Adipocyte (in vitro differentiated cells): ENCODE measurements at regions not wholly inside any gene's neighbourhood (a gene's known extent, or its start where the extent isn't known, plus 50 kb on each side); places are given as distances from the start of the nearest gene placed in this dataset.

Experiments
- DNase-seq: peaks from one replicate; pipeline ENCODE4 v3.0.0-alpha.2; 2015; ENCODE audit warnings: low read depth
- H3K27me3 ChIP-seq: replicated peaks from 2 replicates; pipeline ENCODE4 v1.7.0; 2013; ENCODE audit warnings: mild to moderate bottlenecking, low read length, moderate library complexity; ENCODE audit not compliant: control insufficient read depth, insufficient read depth
- H3K36me3 ChIP-seq: 2 replicates; pipeline ENCODE4 v1.7.0; 2013; ENCODE audit warnings: low read length, mild to moderate bottlenecking, moderate library complexity; ENCODE audit not compliant: control insufficient read depth, insufficient read depth, severe bottlenecking
- H3K4me1 ChIP-seq: 2 replicates; pipeline ENCODE4 v1.7.0; 2013; ENCODE audit warnings: mild to moderate bottlenecking, low read length, moderate library complexity; ENCODE audit not compliant: control insufficient read depth, insufficient read depth
- H3K4me3 ChIP-seq: 2 replicates; pipeline ENCODE4 v1.7.0; 2013; ENCODE audit warnings: mild to moderate bottlenecking, low read length, moderate library complexity
- H3K9ac ChIP-seq: 2 replicates; pipeline ENCODE4 v1.7.0; 2013; ENCODE audit warnings: mild to moderate bottlenecking, low read length, moderate library complexity
- H3K9me3 ChIP-seq: 2 replicates; pipeline ENCODE4 v1.7.0; 2013; ENCODE audit warnings: mild to moderate bottlenecking, low read length, moderate library complexity; ENCODE audit not compliant: control insufficient read depth

DNA sequence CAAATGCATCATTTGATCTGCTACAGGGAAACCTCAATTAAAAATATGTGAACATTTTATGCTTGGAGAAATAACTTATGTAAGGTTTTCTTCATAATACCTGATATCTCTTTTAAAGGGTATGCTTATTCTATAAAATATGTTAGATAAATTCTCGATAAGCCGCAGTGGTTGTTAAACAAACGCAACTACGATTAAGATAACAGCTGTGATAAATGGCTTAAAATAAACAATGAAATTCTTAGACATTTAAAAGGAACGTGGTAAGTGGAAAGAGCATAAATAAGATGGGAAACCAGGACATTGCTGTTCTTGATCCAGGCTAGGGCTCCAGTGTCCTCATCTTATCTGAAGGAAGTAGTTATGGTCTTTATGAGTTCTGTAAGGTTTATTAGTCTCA, 415.9 kb downstream of the CD83 start:
- Histone ChIP-seq H3K9ac (no peak overlapping the region), H3K4me1 (no peaks in the 10 kb centered on the region), H3K9me3 (no peaks in the 10 kb centered on the region), H3K4me3 (no peak overlapping the region), H3K36me3 (no peaks in the 10 kb centered on the region), H3K27me3 (no peaks in the 10 kb centered on the region)
- DNase-seq: no peak

DNA sequence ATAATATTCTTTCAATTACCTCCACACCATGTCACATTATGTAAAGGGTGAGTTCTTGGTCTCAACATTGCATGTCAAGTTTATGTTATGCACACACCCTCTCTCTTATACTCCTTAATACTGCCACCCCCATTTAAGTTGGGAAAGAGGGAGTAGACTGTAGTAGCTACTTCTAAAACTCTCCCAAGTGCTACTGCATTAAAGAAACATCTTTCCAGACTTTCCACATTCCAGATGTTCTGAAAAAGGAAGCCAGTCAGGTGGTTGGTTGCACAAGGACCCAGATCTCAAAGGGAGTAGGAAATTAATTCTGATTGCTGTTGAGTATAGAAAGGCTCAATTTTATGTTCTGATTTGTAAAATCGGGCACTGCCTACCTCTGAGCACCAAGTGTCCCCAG, 419.5 kb downstream of the CD83 start:
- no peaks in the 10 kb centered on the region for H3K4me1 ChIP-seq
- no peak overlapping the region for H3K9ac ChIP-seq
- DNase-seq: peak; percentile 44
- no peaks in the 10 kb centered on the region for H3K27me3 ChIP-seq
- no peak overlapping the region for H3K4me3 ChIP-seq
- no peaks in the 10 kb centered on the region for H3K9me3 ChIP-seq
- no peaks in the 10 kb centered on the region for H3K36me3 ChIP-seq

DNA sequence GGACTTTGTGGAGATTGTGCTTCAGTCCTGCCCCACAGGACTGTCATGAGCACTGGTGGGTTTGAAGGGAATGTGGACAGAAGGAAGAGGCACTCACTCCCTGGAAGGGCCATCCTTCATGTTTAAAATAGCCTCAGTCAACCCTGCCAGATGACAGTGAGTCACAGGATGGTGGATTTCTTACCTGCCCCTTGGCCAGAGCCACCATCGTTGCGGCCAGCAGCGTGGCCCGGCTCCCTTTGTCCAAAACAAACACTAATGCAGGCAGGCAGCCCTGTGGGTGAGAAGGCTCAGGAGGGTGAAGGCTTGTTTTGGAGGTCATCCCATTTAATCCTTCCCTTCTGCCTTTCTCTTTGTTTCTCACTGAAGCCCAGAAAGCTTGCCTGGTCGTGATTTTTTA, 422.7 kb downstream of the CD83 start:
- no peaks in the 10 kb centered on the region for H3K36me3 ChIP-seq
- H3K27me3 ChIP-seq: no peaks in the 10 kb centered on the region
- no peaks in the 10 kb centered on the region for H3K9me3 ChIP-seq
- H3K4me1 ChIP-seq: peaks cover 5% of the 10 kb centered on the region
- no peak overlapping the region for H3K4me3 ChIP-seq
- no peak for DNase-seq
- H3K9ac ChIP-seq: no peak overlapping the region

DNA sequence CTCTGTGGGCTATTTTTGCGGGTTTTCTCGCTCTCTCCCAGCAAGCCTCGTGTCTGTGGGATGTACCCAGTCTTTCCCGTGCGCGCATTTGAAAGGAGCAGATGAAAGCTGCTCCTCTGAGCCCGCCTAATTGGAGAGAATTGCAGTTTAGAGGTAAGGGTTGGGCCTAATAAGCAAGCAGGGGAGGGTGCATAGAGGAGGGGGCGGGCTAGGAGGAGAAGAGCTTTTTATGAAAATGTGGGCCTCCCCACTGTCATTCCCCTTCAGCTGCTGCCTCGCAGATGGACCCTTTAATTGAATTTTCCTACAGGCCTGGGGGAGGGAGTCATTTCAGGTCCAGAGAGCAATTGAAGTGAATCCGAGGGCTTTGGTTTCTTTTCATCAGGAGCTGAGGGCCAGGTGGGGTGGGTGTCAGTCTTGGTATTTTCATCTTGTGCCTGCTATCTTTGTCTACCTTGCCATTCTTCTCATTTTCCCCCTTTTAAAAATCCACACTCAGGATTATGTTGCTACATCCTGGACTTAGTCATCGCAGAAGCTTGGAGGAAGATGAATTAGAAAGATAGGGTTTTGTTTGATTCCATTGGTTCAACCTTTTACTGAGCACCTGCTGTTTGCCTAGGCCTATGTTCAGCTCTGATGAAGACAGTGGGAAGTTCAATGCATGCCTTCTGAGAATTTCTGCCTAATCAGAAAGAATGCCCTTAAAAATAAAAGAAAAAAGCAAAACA, 423.4 kb downstream of the CD83 start:
- H3K9me3 ChIP-seq: no peaks in the 10 kb centered on the region
- no peaks in the 10 kb centered on the region for H3K36me3 ChIP-seq
- H3K27me3 ChIP-seq: no peaks in the 10 kb centered on the region
- H3K9ac ChIP-seq: no peak overlapping the region
- H3K4me1 ChIP-seq: peaks cover 12% of the 10 kb centered on the region
- no peak for DNase-seq
- H3K4me3 ChIP-seq: no peak overlapping the region

DNA sequence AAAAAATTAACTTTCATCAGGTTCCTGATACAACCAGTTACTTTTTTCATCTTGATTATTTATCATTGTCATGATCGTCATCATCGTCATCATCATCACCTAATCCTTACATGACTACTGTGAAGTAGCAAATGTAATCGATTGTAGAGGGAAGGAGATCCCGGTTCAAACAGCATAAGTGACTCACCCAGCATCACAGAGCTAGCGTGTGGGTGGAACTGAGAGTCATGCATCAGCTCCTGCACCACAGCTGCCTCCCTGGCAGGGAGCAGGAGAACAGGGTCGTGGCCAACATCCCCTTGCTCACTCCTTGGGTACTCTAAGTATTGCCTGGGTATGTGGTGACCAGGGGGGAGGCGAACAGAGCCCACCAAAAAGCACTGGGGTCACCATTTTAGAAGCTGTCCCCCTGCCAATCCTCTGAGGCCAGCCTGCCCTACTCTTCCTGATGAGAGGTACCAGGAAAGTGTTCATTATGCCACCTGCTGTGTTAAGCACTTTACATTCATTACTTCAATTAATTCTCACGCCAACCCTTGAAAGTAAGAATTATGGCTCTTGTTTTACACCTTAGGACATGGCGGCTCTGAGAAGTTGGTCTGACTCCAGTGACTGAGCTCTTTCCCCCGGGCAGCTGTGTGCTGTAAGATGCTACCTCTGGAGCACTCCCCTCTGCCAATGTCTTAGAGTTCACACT, 425.2 kb downstream of the CD83 start:
- no peaks in the 10 kb centered on the region for H3K27me3 ChIP-seq
- peaks cover 14% of the 10 kb centered on the region for H3K4me1 ChIP-seq
- H3K4me3 ChIP-seq: no peak overlapping the region
- no peaks in the 10 kb centered on the region for H3K9me3 ChIP-seq
- DNase-seq: peak; percentile 70
- no peak overlapping the region for H3K9ac ChIP-seq
- no peaks in the 10 kb centered on the region for H3K36me3 ChIP-seq

DNA sequence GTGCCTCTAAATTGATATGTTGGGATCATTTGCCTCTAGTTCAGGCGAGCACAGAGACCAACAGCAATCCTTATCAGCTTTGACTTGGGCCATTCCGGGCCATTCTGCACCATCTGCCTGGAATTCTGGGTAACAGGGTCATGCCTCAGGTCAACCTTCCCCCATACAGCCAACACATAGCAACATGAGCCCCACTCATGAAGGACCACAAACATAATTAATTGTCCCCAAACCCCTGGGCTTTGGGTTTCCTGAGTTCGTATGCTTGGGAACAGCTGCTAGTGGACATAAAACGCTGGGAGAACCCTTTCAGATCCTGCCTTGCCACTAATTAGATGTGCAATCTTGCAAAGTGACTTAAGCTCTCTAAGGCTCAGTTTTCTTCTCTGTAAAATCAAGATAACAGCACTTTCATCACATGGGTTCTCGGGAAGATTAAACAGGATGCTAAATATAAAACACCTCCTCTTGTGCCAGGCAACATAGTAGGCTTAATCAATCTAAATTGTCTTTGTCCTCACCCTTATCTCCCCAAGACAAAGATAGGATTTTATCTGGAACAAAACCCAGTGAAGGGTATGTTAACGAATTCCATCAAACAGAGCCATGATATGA, 426.5 kb downstream of the CD83 start:
- Histone ChIP-seq H3K9me3 (no peaks in the 10 kb centered on the region), H3K9ac (no peak overlapping the region)

DNA sequence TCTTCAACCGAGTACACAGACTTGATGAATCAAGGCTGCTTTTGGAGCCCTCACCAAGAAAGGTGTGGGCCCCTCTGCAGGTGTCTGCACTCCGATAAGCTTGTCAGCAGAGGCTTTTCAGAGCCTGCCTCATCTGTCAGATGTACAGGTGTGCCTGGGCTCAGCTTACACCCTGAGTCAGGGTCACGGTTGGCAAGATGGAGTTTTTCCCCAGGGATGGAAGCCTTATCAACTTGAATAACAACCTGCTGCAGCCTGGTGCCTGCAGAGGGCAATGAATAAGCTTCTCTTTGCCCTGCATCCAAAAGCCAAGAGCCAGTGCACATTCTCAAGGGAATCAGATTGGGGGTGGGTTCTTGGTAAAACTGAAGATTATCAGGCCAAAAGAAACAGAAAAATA, 427.1 kb downstream of the CD83 start:
- Histone ChIP-seq H3K4me1 (peaks cover 14% of the 10 kb centered on the region), H3K9ac (no peak overlapping the region), H3K36me3 (no peaks in the 10 kb centered on the region), H3K27me3 (no peaks in the 10 kb centered on the region), H3K4me3 (no peak overlapping the region), H3K9me3 (no peaks in the 10 kb centered on the region)
- no peak for DNase-seq

More for the DNA sequence above, 426.5 kb downstream of the CD83 start:
- no peaks in the 10 kb centered on the region for H3K36me3 ChIP-seq
- no peak for DNase-seq
- no peak overlapping the region for H3K4me3 ChIP-seq
- H3K4me1 ChIP-seq: peaks cover 14% of the 10 kb centered on the region
- no peaks in the 10 kb centered on the region for H3K27me3 ChIP-seq

DNA sequence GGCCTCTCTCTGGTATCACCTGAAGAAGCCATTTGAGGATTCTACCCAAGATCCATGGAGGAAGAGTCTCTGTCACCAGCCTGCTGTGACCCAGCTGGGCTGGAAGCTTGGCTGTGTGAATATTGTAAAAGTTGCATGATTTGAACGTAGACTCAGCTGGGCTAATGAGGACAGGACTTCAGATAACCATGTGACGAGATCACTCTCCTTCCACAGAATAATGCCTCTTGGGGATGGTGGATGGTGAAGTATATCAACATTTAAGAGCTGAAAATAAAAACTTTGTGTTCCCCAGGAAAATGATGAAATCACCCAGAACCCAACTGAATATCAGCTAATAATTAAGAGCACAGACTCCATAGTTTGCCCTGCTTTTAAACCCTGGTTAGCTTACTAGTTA, 427.9 kb downstream of the CD83 start:
- Histone ChIP-seq H3K4me3 (no peak overlapping the region), H3K9ac (no peak overlapping the region), H3K9me3 (no peaks in the 10 kb centered on the region), H3K4me1 (peaks cover 15% of the 10 kb centered on the region), H3K36me3 (no peaks in the 10 kb centered on the region), H3K27me3 (no peaks in the 10 kb centered on the region)
- no peak for DNase-seq

DNA sequence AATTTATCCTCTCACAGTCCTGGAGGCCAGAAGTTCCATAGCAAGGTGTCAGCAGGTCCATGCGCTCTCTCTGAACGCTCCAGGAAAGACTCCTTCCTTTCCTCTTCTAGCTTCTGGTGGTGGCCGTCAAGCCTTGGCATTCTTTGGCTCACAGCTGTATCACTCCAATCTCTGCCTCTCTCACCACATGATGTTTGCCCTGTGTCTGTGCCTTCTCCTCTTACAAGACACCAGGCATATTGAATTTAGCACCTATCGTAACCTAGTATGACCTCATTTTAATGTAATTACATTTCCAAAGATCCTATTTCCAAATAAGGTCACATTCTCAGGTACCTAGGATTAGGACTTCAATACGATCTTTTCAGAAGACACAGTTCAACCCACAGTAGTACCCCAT, 428.5 kb downstream of the CD83 start:
- no peak overlapping the region for H3K9ac ChIP-seq
- H3K4me3 ChIP-seq: no peak overlapping the region
- DNase-seq: no peak
- no peaks in the 10 kb centered on the region for H3K9me3 ChIP-seq
- H3K4me1 ChIP-seq: peaks cover 21% of the 10 kb centered on the region
- no peaks in the 10 kb centered on the region for H3K27me3 ChIP-seq
- no peaks in the 10 kb centered on the region for H3K36me3 ChIP-seq

DNA sequence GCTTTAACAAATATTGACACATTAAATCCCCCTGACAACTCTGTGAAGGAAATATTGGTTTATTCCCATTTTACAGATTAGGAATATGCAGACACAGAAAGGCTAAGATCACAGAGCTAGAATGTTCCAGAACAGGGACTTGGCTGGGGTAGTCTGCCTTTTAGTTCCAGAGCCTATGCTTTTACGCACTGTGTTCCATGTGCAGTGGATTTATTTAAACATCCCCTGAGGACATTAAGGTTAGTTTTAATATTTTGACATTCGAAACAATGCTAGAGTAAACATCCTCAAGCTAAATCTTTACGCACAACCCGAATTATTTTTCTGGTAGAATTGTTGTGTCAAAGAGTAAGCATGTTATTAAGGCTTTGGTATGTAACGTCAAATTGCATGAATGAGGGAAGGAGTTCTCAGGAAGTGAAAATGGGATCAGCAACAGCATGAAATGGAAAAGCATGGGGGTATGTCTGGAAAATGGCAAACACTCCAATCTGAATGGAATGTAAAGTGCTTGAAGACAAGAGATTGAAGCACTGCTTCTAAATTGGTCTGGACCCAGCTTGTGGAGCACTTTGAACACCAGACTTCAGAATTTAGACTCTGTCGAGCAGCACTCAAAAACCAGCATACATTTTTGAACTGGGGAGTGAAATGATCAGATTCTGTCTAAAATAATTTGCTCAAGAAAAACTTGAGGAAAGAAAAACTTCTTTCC, 429.9 kb downstream of the CD83 start:
- no peaks in the 10 kb centered on the region for H3K9me3 ChIP-seq
- no peak for DNase-seq
- H3K27me3 ChIP-seq: no peaks in the 10 kb centered on the region
- peaks cover 26% of the 10 kb centered on the region for H3K4me1 ChIP-seq
- H3K4me3 ChIP-seq: no peak overlapping the region
- H3K36me3 ChIP-seq: no peaks in the 10 kb centered on the region
- no peak overlapping the region for H3K9ac ChIP-seq

DNA sequence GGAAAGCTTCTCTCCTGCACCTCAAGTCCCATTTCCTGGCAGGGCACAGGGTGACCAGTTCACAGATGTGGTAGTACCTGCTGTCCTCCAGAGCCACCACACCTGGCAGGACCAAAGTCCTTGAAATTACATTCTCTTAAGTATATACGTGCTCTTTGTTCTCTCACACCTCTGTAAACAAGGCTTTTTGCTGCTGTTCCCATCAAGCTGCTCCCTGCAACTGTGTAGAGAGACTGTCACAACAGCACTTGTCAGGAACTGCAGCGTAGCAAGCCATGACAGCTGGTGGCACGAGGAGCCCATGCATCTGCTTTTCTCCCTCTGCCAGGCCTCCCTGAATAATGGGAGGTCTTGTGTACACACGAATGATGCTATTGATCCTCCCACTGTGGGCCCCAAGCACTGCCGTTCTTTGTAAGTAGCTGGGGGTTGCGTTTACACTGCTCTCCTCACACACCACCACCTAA, 431.8 kb downstream of the CD83 start:
- Histone ChIP-seq H3K36me3 (no peaks in the 10 kb centered on the region), H3K9ac (no peak overlapping the region), H3K27me3 (no peaks in the 10 kb centered on the region), H3K4me1 (peaks cover 26% of the 10 kb centered on the region), H3K9me3 (no peaks in the 10 kb centered on the region), H3K4me3 (no peak overlapping the region)
- DNase-seq: no peak
